Colonic mucosa (tissue), 4 donors: ENCODE measurements at regions not wholly inside any gene's neighbourhood (a gene's known extent, or its start where the extent isn't known, plus 50 kb on each side); places are given as distances from the start of the nearest gene placed in this dataset.
"Not testable (repeated sequence)": the region's sequence is repeated elsewhere in the genome, so short reads cannot be mapped to it uniquely, and the experiment has no call there.

Source experiments
- DNase-seq: peaks from one replicate; pipeline ENCODE4 v3.0.0-alpha.2; 2020
- H3K27ac ChIP-seq: fragments of 200-600 bp; one replicate; pipeline ENCODE4 v1.8.0; 2021
- H3K27me3 ChIP-seq: fragments of 200-600 bp; one replicate; pipeline ENCODE4 v1.8.0; 2021
- H3K36me3 ChIP-seq: fragments of 200-600 bp; one replicate; pipeline ENCODE4 v1.8.0; 2021
- H3K4me1 ChIP-seq: fragments of 200-600 bp; one replicate; pipeline ENCODE4 v1.8.0; 2021; ENCODE audit warnings: mild to moderate bottlenecking
- H3K4me3 ChIP-seq: fragments of 200-600 bp; one replicate; pipeline ENCODE4 v1.8.0; 2021
- H3K9ac ChIP-seq, 2 donors: one replicate each; pipeline ENCODE4 v1.7.0; 2013; ENCODE audit warnings: control low read depth in 2 of 2, low read depth in 2 of 2, low read length in 2 of 2
- H3K9me3 ChIP-seq: fragments of 200-600 bp; one replicate; pipeline ENCODE4 v1.8.0; 2021
- CTCF ChIP-seq: fragments of 200-600 bp; IDR thresholded peaks from one replicate; pipeline ENCODE4 v1.8.0; 2022; ENCODE audit warnings: antibody characterized with exemption, mild to moderate bottlenecking
- intact Hi-C: fragments of 100-400 bp; cut with DNase I; formaldehyde crosslinking; loops from one replicate; pipeline ENCODE4 v1.14.1; 2022
- donor health status: healthy.
- donor health status: DM: no; HTN: no; CAD: no.
- donor health status: DM: no; HTN: no; CAD: no.

- H3K27ac ChIP-seq: no peak overlapping the region
- H3K9ac ChIP-seq: no peak overlapping the region
- no peak for TF ChIP-seq CTCF
- H3K4me1 ChIP-seq: no peaks in the 10 kb centered on the region
- H3K36me3 ChIP-seq: no peaks in the 10 kb centered on the region
- no peak for DNase-seq
- H3K27me3 ChIP-seq: no peaks in the 10 kb centered on the region
- H3K4me3 ChIP-seq: no peak overlapping the region
- intact Hi-C loops: no loop called here
- no peaks in the 10 kb centered on the region for H3K9me3 ChIP-seq
Measured at GRCh38 chr1:229905652-229906051, 161.4 kb upstream of the GALNT2 start.

GRCh38 chr1:229907884-229908638 is 159.0 kb upstream of the GALNT2 start:
- Histone ChIP-seq H3K9me3 (no peaks in the 10 kb centered on the region), H3K4me1 (no peaks in the 10 kb centered on the region), H3K27ac (no peak overlapping the region), H3K9ac (no peak overlapping the region), H3K36me3 (no peaks in the 10 kb centered on the region), H3K27me3 (no peaks in the 10 kb centered on the region), H3K4me3 (no peak overlapping the region)
- no peak for DNase-seq
- TF ChIP-seq CTCF: no peak
- intact Hi-C loops: no loop called here

- H3K9me3 ChIP-seq: no peaks in the 10 kb centered on the region
Measured at GRCh38 chr1:229908689-229909088, 158.3 kb upstream of the GALNT2 start.

GRCh38 chr1:229913489-229913888 is 153.5 kb upstream of the GALNT2 start:
- intact Hi-C loops: no loop called here

More at GRCh38 chr1:229908689-229909088, 158.3 kb upstream of the GALNT2 start:
- DNase-seq: no peak
- H3K27ac ChIP-seq: no peak overlapping the region
- TF ChIP-seq CTCF: no peak
- intact Hi-C loops: no loop called here
- H3K4me1 ChIP-seq: no peaks in the 10 kb centered on the region
- H3K4me3 ChIP-seq: no peak overlapping the region
- H3K27me3 ChIP-seq: no peaks in the 10 kb centered on the region
- no peaks in the 10 kb centered on the region for H3K36me3 ChIP-seq
- no peak overlapping the region for H3K9ac ChIP-seq

GRCh38 chr1:229919488-229919887 is 147.6 kb upstream of the GALNT2 start:
- H3K4me1 ChIP-seq, H3K9me3 ChIP-seq, H3K9ac ChIP-seq, DNase-seq, H3K36me3 ChIP-seq, H3K27ac ChIP-seq, intact Hi-C loops, H3K27me3 ChIP-seq, H3K4me3 ChIP-seq: not testable (repeated sequence)

More at GRCh38 chr1:229913489-229913888, 153.5 kb upstream of the GALNT2 start:
- Histone ChIP-seq H3K27ac (no peak overlapping the region), H3K9ac (no peak overlapping the region), H3K27me3 (no peaks in the 10 kb centered on the region), H3K4me3 (no peak overlapping the region), H3K4me1 (no peaks in the 10 kb centered on the region), H3K9me3 (no peaks in the 10 kb centered on the region), H3K36me3 (no peaks in the 10 kb centered on the region)
- no peak for TF ChIP-seq CTCF
- no peak for DNase-seq

GRCh38 chr1:229920683-229921082 is 146.4 kb upstream of the GALNT2 start:
- no peak for TF ChIP-seq CTCF
- H3K4me3 ChIP-seq: no peak overlapping the region
- H3K27ac ChIP-seq: no peak overlapping the region
- no peak for DNase-seq
- no peaks in the 10 kb centered on the region for H3K36me3 ChIP-seq
- intact Hi-C loops: no loop called here
- no peak overlapping the region for H3K9ac ChIP-seq
- H3K27me3 ChIP-seq: no peaks in the 10 kb centered on the region
- no peaks in the 10 kb centered on the region for H3K9me3 ChIP-seq
- no peaks in the 10 kb centered on the region for H3K4me1 ChIP-seq
